Endothelial cell of umbilical vein (primary cell): ENCODE measurements at regions not wholly inside any gene's neighbourhood (a gene's known extent, or its start where the extent isn't known, plus 50 kb on each side); places are given as distances from the start of the nearest gene placed in this dataset.

ENCODE experiments used
- CTCF ChIP-seq, 2 donors: IDR thresholded peaks; 1 replicate in 1 of 2; 2 replicates in 1 of 2; pipeline ENCODE4 v1.5.1; 2011; ENCODE audit warnings: low read length in 2 of 2, mild to moderate bottlenecking in 2 of 2, moderate library complexity in 2 of 2, control low read depth in 1 of 2, inconsistent platforms in 1 of 2, low read depth in 1 of 2; ENCODE audit not compliant: insufficient read depth in 1 of 2; ENCODE audit errors: extremely low read depth in 1 of 2
- EZH2 ChIP-seq: IDR thresholded peaks from 2 replicates; pipeline ENCODE4 v1.6.1; 2012; ENCODE audit warnings: borderline replicate concordance, low read depth, mild to moderate bottlenecking, moderate library complexity, low read length, inconsistent platforms; ENCODE audit not compliant: severe bottlenecking
- JUN ChIP-seq: IDR thresholded peaks from 2 replicates; pipeline ENCODE4 v1.6.1; 2011; ENCODE audit warnings: borderline replicate concordance, low read depth; ENCODE audit not compliant: insufficient read length, insufficient read depth
- MAX ChIP-seq: IDR thresholded peaks from 2 replicates; pipeline ENCODE4 v1.6.1; 2011; ENCODE audit not compliant: insufficient read depth, insufficient read length
- MYC ChIP-seq: IDR thresholded peaks from one replicate; pipeline ENCODE4 v1.6.1; 2011; ENCODE audit warnings: mild to moderate bottlenecking, low read depth, low read length
- POLR2A ChIP-seq: IDR thresholded peaks from 2 replicates; pipeline ENCODE4 v1.6.1; 2012; ENCODE audit warnings: low read depth, mild to moderate bottlenecking, control low read depth, low read length
- POLR2AphosphoS5 ChIP-seq: IDR thresholded peaks from 2 replicates; pipeline ENCODE4 v1.6.1; 2012; ENCODE audit warnings: low read depth, mild to moderate bottlenecking, control low read depth, low read length, moderate library complexity; ENCODE audit not compliant: insufficient read depth

- TF ChIP-seq POLR2AphosphoS5 (no peak), CTCF (IDR thresholded peaks at IDR 0.05; ENCODE audit: extremely low read depth in 1 of 2, insufficient read depth in 1 of 2, low read depth in 1 of 2, low read length in 2 of 2) (no peak), JUN (no peak), MAX (no peak), MYC (no peak), POLR2A (no peak), EZH2 (no peak)
Measured at GRCh38 chr20:48035961-48036731, 250.9 kb upstream of the SULF2 start.
